ENCODE measurements at regions not wholly inside any gene's neighbourhood (a gene's known extent, or its start where the extent isn't known, plus 50 kb on each side); places are given as distances from the start of the nearest gene placed in this dataset.

- TF ChIP-seq CTCF (IDR thresholded peaks at IDR 0.05 in 2 of 3, conservative IDR thresholded peaks at IDR 0.05 in 1 of 3; ENCODE audit: borderline replicate concordance in 1 of 3, insufficient read depth in 1 of 3, low read depth in 2 of 3, low read length in 2 of 3): no peak
- no peak for TF ChIP-seq YY1 (IDR thresholded peaks at IDR 0.05; ENCODE audit: extremely low read depth, insufficient replicate concordance, low read depth, low read length)
- no peak for TF ChIP-seq POLR2A (IDR thresholded peaks at IDR 0.05; ENCODE audit: borderline replicate concordance, extremely low read depth, insufficient read depth, insufficient read length)
- no peak for TF ChIP-seq SRF (IDR thresholded peaks at IDR 0.05; ENCODE audit: low read depth)
- no peak for TF ChIP-seq EZH2phosphoT487 (IDR thresholded peaks at IDR 0.05; ENCODE audit: borderline replicate concordance)
- TF ChIP-seq RAD21 (IDR thresholded peaks at IDR 0.05; ENCODE audit: low read depth): no peak
- TF ChIP-seq ATF3 (IDR thresholded peaks at IDR 0.05): no peak
- no peak for TF ChIP-seq EGR1 (IDR thresholded peaks at IDR 0.05; ENCODE audit: low read depth)
- TF ChIP-seq EZH2 (IDR thresholded peaks at IDR 0.05): no peak
- no peak for TF ChIP-seq JUND (IDR thresholded peaks at IDR 0.05)
- TF ChIP-seq ZNF274 (IDR thresholded peaks at IDR 0.05; ENCODE audit: low read depth, low read length): no peak
Observed at GRCh38 chr2:386406-387103, 98.7 kb upstream of the ALKAL2 start.

Data from HCT116 (cell line).